Vagina (tissue), 2 donors: ENCODE measurements at regions not wholly inside any gene's neighbourhood (a gene's known extent, or its start where the extent isn't known, plus 50 kb on each side); places are given as distances from the start of the nearest gene placed in this dataset.

Source experiments
- DNase-seq, 2 donors: peaks; one replicate each; pipeline ENCODE4 v3.0.0-alpha.2; 2017; ENCODE audit errors: extremely low spot score in 2 of 2
- H3K27ac ChIP-seq: fragments of 200-600 bp; sonication (generic); one replicate; pipeline ENCODE4 v1.5.1; 2019
- H3K27me3 ChIP-seq: fragments of 200-600 bp; sonication (generic); one replicate; pipeline ENCODE4 v1.5.1; 2019
- H3K36me3 ChIP-seq, 2 donors: fragments of 200-600 bp; sonication (generic); one replicate each; pipeline ENCODE4 v1.5.1; 2017 to 2019
- H3K4me1 ChIP-seq: fragments of 200-600 bp; sonication (generic); one replicate; pipeline ENCODE4 v1.5.1; 2019
- H3K4me3 ChIP-seq, 2 donors: fragments of 200-600 bp; sonication (generic); 1 replicate in 1 of 2; 2 replicates in 1 of 2; pipeline ENCODE4 v1.5.1; 2016 to 2019
- H3K9me3 ChIP-seq: fragments of 200-600 bp; sonication (generic); one replicate; pipeline ENCODE4 v1.5.1; 2019
- POLR2A ChIP-seq, 2 donors: fragments of 450-650 bp; IDR thresholded peaks; one replicate each; pipeline ENCODE4 v1.6.1; 2017; ENCODE audit warnings: antibody characterized with exemption in 2 of 2, mild to moderate bottlenecking in 2 of 2, moderate library complexity in 2 of 2
- POLR2AphosphoS5 ChIP-seq, 2 donors: sonication (generic); formaldehyde crosslinking; IDR thresholded peaks; one replicate each; pipeline ENCODE4 v1.9.0; 2017; ENCODE audit warnings: antibody characterized with exemption in 2 of 2, mild to moderate bottlenecking in 2 of 2, low read depth in 1 of 2; ENCODE audit not compliant: insufficient read depth in 1 of 2
- intact Hi-C: fragments of 100-400 bp; cut with DNase I; formaldehyde crosslinking; loops from one replicate; pipeline ENCODE4 v1.15.1; 2023
- TF ChIP-seq, protein P1 (sequence below), 3 experiments: fragments of 450-650 bp in 2 of 3; fragments of 200-600 bp in 1 of 3; sonication (generic) in 1 of 3; IDR thresholded peaks; one replicate each; pipeline ENCODE4 v1.5.1; 2017 to 2019; ENCODE audit warnings: antibody characterized with exemption in 3 of 3, mild to moderate bottlenecking in 2 of 3, moderate library complexity in 2 of 3

DNA sequence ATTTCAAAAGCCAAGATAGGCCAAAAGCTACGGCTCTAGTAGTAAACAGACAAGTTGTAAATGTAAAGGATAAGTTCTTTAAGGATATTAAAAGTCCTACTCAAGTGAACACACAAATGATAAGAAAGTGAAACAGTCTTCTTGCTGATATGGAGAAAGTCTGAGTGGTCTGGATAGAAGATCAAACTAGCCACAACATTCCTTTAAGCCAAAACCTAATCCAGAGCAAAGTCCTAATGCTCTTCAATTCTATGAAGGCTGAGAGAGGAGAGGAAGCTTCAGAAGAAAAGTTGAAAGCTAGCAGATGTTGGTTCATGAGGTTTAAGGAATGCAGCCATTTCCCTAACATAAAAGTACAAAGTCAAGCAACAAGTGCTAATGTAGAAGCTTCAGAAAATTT, 111.7 kb upstream of the ZEB2 start:
- Histone ChIP-seq H3K9me3 (no peaks in the 10 kb centered on the region), H3K4me3 (no peak overlapping the region), H3K27ac (no peak overlapping the region), H3K36me3 (no peaks in the 10 kb centered on the region), H3K27me3 (no peaks in the 10 kb centered on the region), H3K4me1 (no peaks in the 10 kb centered on the region)
- TF ChIP-seq POLR2AphosphoS5 (IDR thresholded peaks at IDR 0.05; ENCODE audit: insufficient read depth in 1 of 2, low read depth in 1 of 2) (no peak), POLR2A (IDR thresholded peaks at IDR 0.05) (no peak)
- TF ChIP-seq, protein P1, sequence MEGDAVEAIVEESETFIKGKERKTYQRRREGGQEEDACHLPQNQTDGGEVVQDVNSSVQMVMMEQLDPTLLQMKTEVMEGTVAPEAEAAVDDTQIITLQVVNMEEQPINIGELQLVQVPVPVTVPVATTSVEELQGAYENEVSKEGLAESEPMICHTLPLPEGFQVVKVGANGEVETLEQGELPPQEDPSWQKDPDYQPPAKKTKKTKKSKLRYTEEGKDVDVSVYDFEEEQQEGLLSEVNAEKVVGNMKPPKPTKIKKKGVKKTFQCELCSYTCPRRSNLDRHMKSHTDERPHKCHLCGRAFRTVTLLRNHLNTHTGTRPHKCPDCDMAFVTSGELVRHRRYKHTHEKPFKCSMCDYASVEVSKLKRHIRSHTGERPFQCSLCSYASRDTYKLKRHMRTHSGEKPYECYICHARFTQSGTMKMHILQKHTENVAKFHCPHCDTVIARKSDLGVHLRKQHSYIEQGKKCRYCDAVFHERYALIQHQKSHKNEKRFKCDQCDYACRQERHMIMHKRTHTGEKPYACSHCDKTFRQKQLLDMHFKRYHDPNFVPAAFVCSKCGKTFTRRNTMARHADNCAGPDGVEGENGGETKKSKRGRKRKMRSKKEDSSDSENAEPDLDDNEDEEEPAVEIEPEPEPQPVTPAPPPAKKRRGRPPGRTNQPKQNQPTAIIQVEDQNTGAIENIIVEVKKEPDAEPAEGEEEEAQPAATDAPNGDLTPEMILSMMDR (IDR thresholded peaks at IDR 0.05), result no peak
- intact Hi-C loops, result no loop called here
- DNase-seq, result no peak

DNA sequence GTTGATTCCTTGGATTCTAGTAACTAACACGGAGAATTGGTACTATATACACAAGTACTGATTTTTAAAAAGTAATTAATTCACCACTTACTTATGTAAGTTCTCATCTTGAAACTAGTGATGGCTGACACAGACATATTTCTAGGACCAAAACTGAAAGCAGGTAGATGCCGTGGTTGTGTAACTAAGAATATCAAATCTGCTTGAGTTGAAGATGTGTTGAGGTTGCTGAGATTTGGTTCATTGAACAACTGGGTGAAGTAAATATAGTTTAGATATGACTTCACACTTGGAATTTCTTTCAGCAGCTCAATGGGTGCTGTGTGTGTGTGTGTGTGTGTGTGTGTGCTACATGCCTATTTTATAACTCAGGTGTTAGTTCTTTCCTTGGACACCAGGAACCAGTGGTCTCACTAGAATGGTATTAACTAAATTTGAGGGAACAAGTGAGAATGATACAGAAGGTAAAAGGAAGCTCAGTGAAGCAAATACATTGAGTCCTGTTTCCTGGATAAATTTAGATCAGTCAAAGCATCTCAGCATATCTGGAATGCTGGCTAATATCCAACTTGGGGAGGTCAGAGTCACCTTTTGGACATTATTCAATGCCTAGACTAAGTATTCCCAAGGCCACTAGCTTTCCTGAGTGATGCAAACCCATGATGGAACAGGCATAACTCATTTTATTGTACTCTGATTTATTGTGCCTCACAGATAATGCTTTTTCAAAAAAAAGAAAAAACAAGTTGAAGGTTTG, 110.7 kb upstream of the ZEB2 start:
- H3K27me3 ChIP-seq, result no peaks in the 10 kb centered on the region
- H3K4me1 ChIP-seq, result no peaks in the 10 kb centered on the region
- H3K9me3 ChIP-seq, result no peaks in the 10 kb centered on the region
- TF ChIP-seq POLR2AphosphoS5 (IDR thresholded peaks at IDR 0.05; ENCODE audit: insufficient read depth in 1 of 2, low read depth in 1 of 2) (no peak), POLR2A (IDR thresholded peaks at IDR 0.05) (no peak)
- TF ChIP-seq, protein P1 (IDR thresholded peaks at IDR 0.05), result no peak
- no peak overlapping the region for H3K27ac ChIP-seq
- no peaks in the 10 kb centered on the region for H3K36me3 ChIP-seq
- no peak for DNase-seq
- intact Hi-C loops, result no loop called here
- H3K4me3 ChIP-seq, result no peak overlapping the region

DNA sequence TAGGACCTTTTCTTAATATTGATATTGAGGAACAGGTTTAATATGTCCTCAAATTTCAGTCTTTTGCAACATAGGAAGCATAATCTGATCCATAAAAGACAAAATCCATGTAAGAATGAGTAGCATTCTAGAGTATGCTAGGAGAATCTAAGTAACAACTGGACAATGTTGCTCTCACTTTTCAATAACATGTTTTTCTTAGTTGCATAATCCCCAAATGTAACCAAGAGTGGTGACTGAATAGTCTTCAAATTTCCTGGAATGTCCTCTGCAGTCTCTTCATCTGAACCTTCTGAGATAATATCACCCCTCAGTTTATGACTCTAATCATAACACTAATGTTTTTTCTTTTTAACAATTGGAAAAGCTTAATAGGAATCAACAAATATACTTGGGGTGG, 110.0 kb upstream of the ZEB2 start:
- no peaks in the 10 kb centered on the region for H3K4me1 ChIP-seq
- no peak overlapping the region for H3K4me3 ChIP-seq
- no peak for DNase-seq
- H3K27me3 ChIP-seq, result no peaks in the 10 kb centered on the region
- intact Hi-C loops, result no loop called here
- no peaks in the 10 kb centered on the region for H3K9me3 ChIP-seq
- H3K36me3 ChIP-seq, result no peaks in the 10 kb centered on the region
- H3K27ac ChIP-seq, result no peak overlapping the region
- TF ChIP-seq POLR2A (IDR thresholded peaks at IDR 0.05) (no peak), POLR2AphosphoS5 (IDR thresholded peaks at IDR 0.05; ENCODE audit: insufficient read depth in 1 of 2, low read depth in 1 of 2) (no peak)
- TF ChIP-seq, protein P1 (IDR thresholded peaks at IDR 0.05), result no peak

DNA sequence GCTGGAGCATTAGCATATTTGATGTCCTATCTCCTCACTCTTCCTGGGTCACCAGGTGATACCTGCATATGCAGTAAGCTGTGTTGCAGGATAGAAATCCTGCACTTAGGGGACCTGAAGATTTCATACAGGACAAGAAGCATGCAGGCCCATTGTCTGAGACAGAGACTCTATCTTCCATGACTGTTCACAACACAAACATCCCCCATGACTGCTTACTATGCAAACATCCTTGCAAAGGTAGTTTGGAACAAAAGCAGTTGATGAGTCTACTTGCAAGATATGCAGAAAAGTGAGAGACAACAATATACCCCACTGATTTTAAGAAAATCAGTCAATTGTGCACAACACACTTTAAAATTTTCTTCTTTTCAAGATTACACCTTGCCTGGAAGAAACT, 108.6 kb upstream of the ZEB2 start:
- no peaks in the 10 kb centered on the region for H3K36me3 ChIP-seq
- no peaks in the 10 kb centered on the region for H3K4me1 ChIP-seq
- no peak overlapping the region for H3K4me3 ChIP-seq
- H3K27ac ChIP-seq, result no peak overlapping the region
- TF ChIP-seq POLR2AphosphoS5 (IDR thresholded peaks at IDR 0.05; ENCODE audit: insufficient read depth in 1 of 2, low read depth in 1 of 2), result no peak
- no peak for TF ChIP-seq POLR2A (IDR thresholded peaks at IDR 0.05)
- TF ChIP-seq, protein P1 (IDR thresholded peaks at IDR 0.05), result no peak
- H3K9me3 ChIP-seq, result no peaks in the 10 kb centered on the region
- intact Hi-C loops, result no loop called here
- H3K27me3 ChIP-seq, result no peaks in the 10 kb centered on the region
- no peak for DNase-seq

DNA sequence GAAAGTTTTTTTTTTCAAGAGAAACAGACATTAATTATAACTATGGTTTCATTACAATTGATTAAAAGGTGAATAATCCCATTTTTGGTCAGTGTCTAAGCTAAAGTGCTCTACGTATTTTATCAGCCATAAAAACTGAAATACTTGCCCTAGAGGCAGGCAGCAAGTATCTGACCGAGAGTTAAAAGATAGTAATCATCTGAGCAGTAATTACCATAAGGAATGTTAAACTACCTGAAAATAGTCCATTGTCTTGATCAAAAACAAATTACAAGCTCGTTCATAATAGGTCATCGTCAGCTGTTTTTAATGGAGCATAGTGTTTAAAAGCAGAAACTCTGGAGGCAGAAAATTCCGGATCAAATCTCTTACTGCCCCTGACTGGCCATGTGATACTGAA, 105.7 kb upstream of the ZEB2 start:
- no peaks in the 10 kb centered on the region for H3K9me3 ChIP-seq
- H3K36me3 ChIP-seq, result no peaks in the 10 kb centered on the region
- TF ChIP-seq POLR2A (IDR thresholded peaks at IDR 0.05) (no peak), POLR2AphosphoS5 (IDR thresholded peaks at IDR 0.05; ENCODE audit: insufficient read depth in 1 of 2, low read depth in 1 of 2) (no peak)
- TF ChIP-seq, protein P1 (IDR thresholded peaks at IDR 0.05), result no peak
- H3K27ac ChIP-seq, result no peak overlapping the region
- no peaks in the 10 kb centered on the region for H3K27me3 ChIP-seq
- no peak overlapping the region for H3K4me3 ChIP-seq
- H3K4me1 ChIP-seq, result no peaks in the 10 kb centered on the region
- intact Hi-C loops, result no loop called here
- DNase-seq, result no peak
